KG1 (cell line): ENCODE measurements at regions not wholly inside any gene's neighbourhood (a gene's known extent, or its start where the extent isn't known, plus 50 kb on each side); places are given as distances from the start of the nearest gene placed in this dataset.

Source experiments
- DNase-seq: peaks from one replicate; lab custom pipeline; 2025; lab: John Stamatoyannopoulos, UW

GRCh38 chr3:34183114-34183513, 384.7 kb downstream of the PDCD6IP start:
- no peak for DNase-seq

GRCh38 chr3:34183611-34184340, 385.3 kb downstream of the PDCD6IP start:
- DNase-seq, result no peak

- no peak for DNase-seq
Measured at GRCh38 chr3:34185301-34185700, 386.9 kb downstream of the PDCD6IP start.

- no peak for DNase-seq
Measured at GRCh38 chr3:34189133-34189532, 390.7 kb downstream of the PDCD6IP start.

GRCh38 chr3:34196914-34197313, 398.5 kb downstream of the PDCD6IP start:
- DNase-seq, result no peak

- DNase-seq, result no peak
Measured at GRCh38 chr3:34198309-34198708, 399.9 kb downstream of the PDCD6IP start.

GRCh38 chr3:34200576-34200975, 402.1 kb downstream of the PDCD6IP start:
- DNase-seq, result no peak

GRCh38 chr3:34202975-34203374, 404.5 kb downstream of the PDCD6IP start:
- no peak for DNase-seq

GRCh38 chr3:34203386-34203785, 405.0 kb downstream of the PDCD6IP start:
- DNase-seq, result no peak

- DNase-seq, result no peak
Measured at GRCh38 chr3:34207002-34207401, 408.6 kb downstream of the PDCD6IP start.

- no peak for DNase-seq
Measured at GRCh38 chr3:34207806-34208205, 409.4 kb downstream of the PDCD6IP start.

GRCh38 chr3:34212175-34212574, 413.7 kb downstream of the PDCD6IP start:
- DNase-seq, result no peak

GRCh38 chr3:34212656-34213055, 414.2 kb downstream of the PDCD6IP start:
- no peak for DNase-seq

- no peak for DNase-seq
Measured at GRCh38 chr3:34213478-34213877, 415.0 kb downstream of the PDCD6IP start.

GRCh38 chr3:34216711-34217335, 418.4 kb downstream of the PDCD6IP start:
- DNase-seq, result no peak

- DNase-seq, result no peak
Measured at GRCh38 chr3:34218706-34219385, 420.4 kb downstream of the PDCD6IP start.

GRCh38 chr3:34219556-34219955, 421.1 kb downstream of the PDCD6IP start:
- DNase-seq, result no peak

GRCh38 chr3:34225821-34226366, 427.5 kb downstream of the PDCD6IP start:
- no peak for DNase-seq

GRCh38 chr3:34229876-34230275, 431.4 kb downstream of the PDCD6IP start:
- DNase-seq, result no peak

GRCh38 chr3:34235096-34235495, 436.7 kb downstream of the PDCD6IP start:
- no peak for DNase-seq

GRCh38 chr3:34237946-34238345, 439.5 kb downstream of the PDCD6IP start:
- no peak for DNase-seq

- DNase-seq, result no peak
Measured at GRCh38 chr3:34238407-34238806, 440.0 kb downstream of the PDCD6IP start.

GRCh38 chr3:34239287-34239686, 440.9 kb downstream of the PDCD6IP start:
- DNase-seq, result no peak
